Keratinocyte (primary cell): ENCODE measurements at regions not wholly inside any gene's neighbourhood (a gene's known extent, or its start where the extent isn't known, plus 50 kb on each side); places are given as distances from the start of the nearest gene placed in this dataset.

ENCODE experiments used
- DNase-seq: peaks from one replicate; pipeline ENCODE4 v3.0.0-alpha.2; 2011; ENCODE audit warnings: low read depth, missing footprints, low spot score
- FAIRE-seq: peaks from 2 replicates; lab custom pipeline; 2011; peaks lifted over from hg19 to GRCh38; lab: Jason Lieb, UNC
- H2AFZ ChIP-seq: 2 replicates; pipeline ENCODE4 v1.6.0; 2012; ENCODE audit warnings: low read length, control low read depth, inconsistent platforms; ENCODE audit not compliant: control insufficient read depth
- H3K27ac ChIP-seq: 2 replicates; pipeline ENCODE4 v1.5.1; 2011; ENCODE audit warnings: low read length; ENCODE audit not compliant: control insufficient read depth, insufficient read depth
- H3K27me3 ChIP-seq: 3 replicates; pipeline ENCODE4 v1.6.0; 2011; ENCODE audit warnings: low read length; ENCODE audit not compliant: control insufficient read depth, insufficient read depth; ENCODE audit errors: extremely low read depth
- H3K36me3 ChIP-seq, 2 experiments: 2 replicates in 1 of 2; 3 replicates in 1 of 2; pipeline ENCODE4 v1.5.1; 2011; ENCODE audit warnings: low read length in 2 of 2, mild to moderate bottlenecking in 1 of 2; ENCODE audit not compliant: control insufficient read depth in 2 of 2, insufficient read depth in 2 of 2; ENCODE audit errors: extremely low read depth in 1 of 2
- H3K4me1 ChIP-seq: 3 replicates; pipeline ENCODE4 v1.5.1; 2011; ENCODE audit warnings: low read length; ENCODE audit not compliant: control insufficient read depth, insufficient read depth; ENCODE audit errors: extremely low read depth
- H3K4me2 ChIP-seq: 3 replicates; pipeline ENCODE4 v1.6.0; 2011; ENCODE audit warnings: low read depth, low read length; ENCODE audit not compliant: control insufficient read depth, insufficient read depth; ENCODE audit errors: extremely low read depth
- H3K4me3 ChIP-seq, 3 experiments: fragments of 200-600 bp in 1 of 3; sonication (generic) in 1 of 3; 2 replicates in 2 of 3; 3 replicates in 1 of 3; pipeline ENCODE4 v1.5.1; 2011 to 2016; ENCODE audit warnings: low read length in 3 of 3, mild to moderate bottlenecking in 3 of 3, control low read depth in 2 of 3, inconsistent platforms in 1 of 3, low read depth in 1 of 3, mixed read lengths in 1 of 3, mixed run types in 1 of 3, moderate library complexity in 1 of 3; ENCODE audit not compliant: control insufficient read depth in 2 of 3, insufficient read depth in 2 of 3; ENCODE audit errors: extremely low read depth in 1 of 3
- H3K79me2 ChIP-seq: 2 replicates; pipeline ENCODE4 v1.6.0; 2012; ENCODE audit warnings: low read length; ENCODE audit not compliant: control insufficient read depth, insufficient read depth
- H3K9ac ChIP-seq: 3 replicates; pipeline ENCODE4 v1.6.0; 2011; ENCODE audit warnings: low read length; ENCODE audit not compliant: control insufficient read depth, insufficient read depth; ENCODE audit errors: extremely low read depth
- H3K9me1 ChIP-seq: 3 replicates; pipeline ENCODE4 v1.6.0; 2011; ENCODE audit warnings: low read length; ENCODE audit not compliant: control insufficient read depth, insufficient read depth; ENCODE audit errors: extremely low read depth
- H3K9me3 ChIP-seq: 2 replicates; pipeline ENCODE4 v1.5.1; 2012; ENCODE audit warnings: low read depth, low read length; ENCODE audit not compliant: control insufficient read depth
- H4K20me1 ChIP-seq: 3 replicates; pipeline ENCODE4 v1.6.0; 2011; ENCODE audit warnings: low read length; ENCODE audit not compliant: control insufficient read depth, insufficient read depth; ENCODE audit errors: extremely low read depth
- EZH2 ChIP-seq: IDR thresholded peaks from one replicate; pipeline ENCODE4 v1.6.1; 2012; ENCODE audit warnings: inconsistent platforms, mild to moderate bottlenecking, low read length, moderate library complexity
- dilution Hi-C: fragments of 300-500 bp; cut with MboI; formaldehyde crosslinking; loops from one replicate; pipeline ENCODE4 v1.7.0; 2020; ENCODE audit warnings: low sequenced_read_pairs; ENCODE audit not compliant: extremely low pct_ligation_motif_present
- TF ChIP-seq, protein P1 (sequence below), 3 experiments: IDR thresholded peaks in 1 of 3; conservative IDR thresholded peaks in 1 of 3; optimal IDR thresholded peaks in 1 of 3; 2 replicates in 2 of 3; 3 replicates in 1 of 3; pipeline versions ENCODE3 to v1.5.1; 2011; ENCODE audit warnings: low read length in 3 of 3, mild to moderate bottlenecking in 3 of 3, moderate library complexity in 2 of 3, control low read depth in 1 of 3, inconsistent platforms in 1 of 3; ENCODE audit not compliant: insufficient read depth in 2 of 3; ENCODE audit errors: extremely low read depth in 1 of 3

GRCh38 chr13:73908809-73909208 lies 225.4 kb downstream of the KLF12 start:
- Histone ChIP-seq H3K4me1 (peaks cover 5% of the 10 kb centered on the region), H3K27ac (no peak overlapping the region), H3K4me2 (no peak overlapping the region), H3K9ac (no peak overlapping the region), H3K36me3 (no peaks in the 10 kb centered on the region), H3K79me2 (no peaks in the 10 kb centered on the region), H2AFZ (no peak overlapping the region), H3K27me3 (no peaks in the 10 kb centered on the region), H4K20me1 (no peaks in the 10 kb centered on the region), H3K4me3 (no peak overlapping the region), H3K9me1 (no peaks in the 10 kb centered on the region), H3K9me3 (no peaks in the 10 kb centered on the region)
- dilution Hi-C loops = no loop called here
- no peak for TF ChIP-seq EZH2
- TF ChIP-seq, protein P1, sequence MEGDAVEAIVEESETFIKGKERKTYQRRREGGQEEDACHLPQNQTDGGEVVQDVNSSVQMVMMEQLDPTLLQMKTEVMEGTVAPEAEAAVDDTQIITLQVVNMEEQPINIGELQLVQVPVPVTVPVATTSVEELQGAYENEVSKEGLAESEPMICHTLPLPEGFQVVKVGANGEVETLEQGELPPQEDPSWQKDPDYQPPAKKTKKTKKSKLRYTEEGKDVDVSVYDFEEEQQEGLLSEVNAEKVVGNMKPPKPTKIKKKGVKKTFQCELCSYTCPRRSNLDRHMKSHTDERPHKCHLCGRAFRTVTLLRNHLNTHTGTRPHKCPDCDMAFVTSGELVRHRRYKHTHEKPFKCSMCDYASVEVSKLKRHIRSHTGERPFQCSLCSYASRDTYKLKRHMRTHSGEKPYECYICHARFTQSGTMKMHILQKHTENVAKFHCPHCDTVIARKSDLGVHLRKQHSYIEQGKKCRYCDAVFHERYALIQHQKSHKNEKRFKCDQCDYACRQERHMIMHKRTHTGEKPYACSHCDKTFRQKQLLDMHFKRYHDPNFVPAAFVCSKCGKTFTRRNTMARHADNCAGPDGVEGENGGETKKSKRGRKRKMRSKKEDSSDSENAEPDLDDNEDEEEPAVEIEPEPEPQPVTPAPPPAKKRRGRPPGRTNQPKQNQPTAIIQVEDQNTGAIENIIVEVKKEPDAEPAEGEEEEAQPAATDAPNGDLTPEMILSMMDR (optimal IDR thresholded peaks at IDR 0.05 in 1 of 3, IDR thresholded peaks at IDR 0.05 in 1 of 3, conservative IDR thresholded peaks at IDR 0.05 in 1 of 3; ENCODE audit: extremely low read depth in 1 of 3, insufficient read depth in 2 of 3, low read length in 3 of 3) = no peak
- FAIRE-seq = no peak
- DNase-seq = no peak

- H3K79me2 ChIP-seq = no peaks in the 10 kb centered on the region
- H3K4me1 ChIP-seq = no peaks in the 10 kb centered on the region
- dilution Hi-C loops = no loop called here
- H3K9ac ChIP-seq = no peak overlapping the region
- no peaks in the 10 kb centered on the region for H3K36me3 ChIP-seq
- H3K9me1 ChIP-seq = no peaks in the 10 kb centered on the region
- H3K4me3 ChIP-seq = no peak overlapping the region
- FAIRE-seq (no peak), DNase-seq (no peak)
- H3K9me3 ChIP-seq = no peaks in the 10 kb centered on the region
- TF ChIP-seq, protein P1 (optimal IDR thresholded peaks at IDR 0.05 in 1 of 3, IDR thresholded peaks at IDR 0.05 in 1 of 3, conservative IDR thresholded peaks at IDR 0.05 in 1 of 3; ENCODE audit: extremely low read depth in 1 of 3, insufficient read depth in 2 of 3, low read length in 3 of 3) = no peak
- TF ChIP-seq EZH2 = no peak
- no peak overlapping the region for H2AFZ ChIP-seq
- H4K20me1 ChIP-seq = no peaks in the 10 kb centered on the region
- no peak overlapping the region for H3K27ac ChIP-seq
- no peaks in the 10 kb centered on the region for H3K27me3 ChIP-seq
- no peak overlapping the region for H3K4me2 ChIP-seq
These were observed 229.6 kb downstream of the KLF12 start for GRCh38 chr13:73904625-73905024.
